ENCODE measurements at regions not wholly inside any gene's neighbourhood (a gene's known extent, or its start where the extent isn't known, plus 50 kb on each side); places are given as distances from the start of the nearest gene placed in this dataset.

GRCh38 chr1:37259019-37259418, 215.4 kb upstream of the ZC3H12A start:
- no peak for TF ChIP-seq CTCF (IDR thresholded peaks at IDR 0.05)
- TF ChIP-seq POLR2A (IDR thresholded peaks at IDR 0.05): no peak

All from testis (tissue), 2 donors.